Panc1 (cell line): ENCODE measurements at regions not wholly inside any gene's neighbourhood (a gene's known extent, or its start where the extent isn't known, plus 50 kb on each side); places are given as distances from the start of the nearest gene placed in this dataset.

Experiments
- ATAC-seq: fragments of 200-7000 bp; cut with Tn5 transposase; 2 replicates; pipeline ENCODE4 v1.9.1; 2020; ENCODE audit warnings: mild to moderate bottlenecking, moderate library complexity
- BruUV-seq: library from RNA; stranded (reverse); fragments of 400-500 nt; replicated peaks from 2 replicates; lab custom pipeline; 2021; lab: Mats Ljungman, UMichigan
- CTCF ChIA-PET: fragments of 300-600 bp; sonication (Branson Sonifier 250); formaldehyde crosslinking; loops from one replicate; lab custom pipeline; 2022; ENCODE audit warnings: antibody characterized with exemption; lab: Charles Lee
- POLR2A ChIA-PET: fragments of 300-600 bp; sonication (Branson Sonifier 250); formaldehyde crosslinking; loops from one replicate; lab custom pipeline; 2022; ENCODE audit warnings: antibody characterized with exemption; lab: Charles Lee
- DNase-seq: peaks from one replicate; pipeline ENCODE4 v3.0.0-alpha.2; 2010; ENCODE audit warnings: low read depth, low spot score
- H3K27ac ChIP-seq: 2 replicates; pipeline ENCODE4 v1.5.1; 2011; ENCODE audit warnings: mild to moderate bottlenecking, low read length, inconsistent platforms
- H3K27me3 ChIP-seq: fragments of 200-500 bp; sonication (Bioruptor generic); 2 replicates; pipeline ENCODE4 v1.6.0; 2014; ENCODE audit warnings: low read length, inconsistent platforms; ENCODE audit not compliant: control insufficient read depth, insufficient read depth
- H3K36me3 ChIP-seq: fragments of 200-500 bp; sonication (Bioruptor generic); 2 replicates; pipeline ENCODE4 v1.5.1; 2014; ENCODE audit warnings: inconsistent platforms, mild to moderate bottlenecking, low read length, moderate library complexity; ENCODE audit not compliant: control insufficient read depth, insufficient read depth
- H3K4me1 ChIP-seq: 2 replicates; pipeline ENCODE4 v1.5.1; 2011; ENCODE audit warnings: inconsistent platforms, mild to moderate bottlenecking, low read length, moderate library complexity; ENCODE audit not compliant: control insufficient read depth, insufficient read depth
- H3K4me3 ChIP-seq, 2 experiments: 2 replicates each; pipeline ENCODE4 v1.5.1; 2011 to 2012; ENCODE audit warnings: low read depth in 2 of 2, low read length in 2 of 2, mild to moderate bottlenecking in 2 of 2, inconsistent platforms in 1 of 2, moderate library complexity in 1 of 2
- H3K9me3 ChIP-seq: fragments of 200-500 bp; sonication (Bioruptor generic); 2 replicates; pipeline ENCODE4 v1.5.1; 2014; ENCODE audit warnings: low read depth, mild to moderate bottlenecking, inconsistent platforms, low read length, moderate library complexity; ENCODE audit not compliant: control insufficient read depth, insufficient read depth
- CTCF ChIP-seq: fragments of 450-650 bp; IDR thresholded peaks from 2 replicates; pipeline ENCODE4 v1.5.1; 2017; ENCODE audit warnings: mild to moderate bottlenecking
- POLR2AphosphoS5 ChIP-seq: IDR thresholded peaks from 2 replicates; pipeline ENCODE4 v1.6.1; 2012; ENCODE audit warnings: mild to moderate bottlenecking, low read depth, low read length, moderate library complexity
- REST ChIP-seq, 2 experiments: IDR thresholded peaks; 2 replicates each; pipeline ENCODE4 v1.6.1; 2011 to 2012; ENCODE audit warnings: low read depth in 2 of 2, control low read depth in 1 of 2, low read length in 1 of 2, mild to moderate bottlenecking in 1 of 2, moderate library complexity in 1 of 2; ENCODE audit not compliant: insufficient read depth in 1 of 2
- SIN3A ChIP-seq: IDR thresholded peaks from 2 replicates; pipeline ENCODE4 v1.6.1; 2012; ENCODE audit warnings: low read depth, mild to moderate bottlenecking, low read length, moderate library complexity, borderline replicate concordance; ENCODE audit not compliant: insufficient read depth
- TCF7L2 ChIP-seq: IDR thresholded peaks from 2 replicates; pipeline ENCODE4 v1.6.1; 2011; ENCODE audit warnings: mild to moderate bottlenecking, low read depth, low read length, inconsistent platforms
- in situ Hi-C: cut with HindIII; loops from 2 replicates; pipeline ENCODE4 v1.10.0; 2016; ENCODE audit warnings: low sequenced_read_pairs, low pct_unique_long_range_greater_than_20kb
- intact Hi-C: fragments of 100-400 bp; cut with micrococcal nuclease; formaldehyde crosslinking; loops from one replicate; pipeline ENCODE4 v1.10.0; 2022; ENCODE audit not compliant: unreplicated experiment

DNA sequence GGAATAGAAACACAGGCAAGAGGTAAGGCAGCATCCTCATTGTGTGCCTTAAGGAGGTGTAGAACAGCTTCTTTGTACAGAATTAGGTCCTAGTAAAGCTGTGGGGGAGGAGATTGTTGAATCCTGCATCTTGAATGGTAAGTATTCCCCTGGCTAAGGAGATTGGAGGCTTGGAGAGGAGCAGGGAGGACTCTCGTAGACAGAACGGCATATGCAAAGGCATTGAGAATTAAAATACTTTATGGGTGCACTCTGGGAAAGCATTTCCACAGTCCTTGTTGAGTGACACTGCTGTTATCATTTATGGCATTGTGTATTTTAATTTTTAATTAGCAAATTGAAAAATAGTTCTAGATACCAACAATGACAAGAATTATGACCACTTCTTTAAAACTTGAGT is 66.5 kb upstream of the GPR149 start:
- H3K36me3 ChIP-seq, result no peaks in the 10 kb centered on the region
- no TSS peak for BruUV-seq
- no peak for TF ChIP-seq SIN3A
- TF ChIP-seq TCF7L2, result no peak
- ChIA-PET CTCF (no interaction called here), POLR2A (no interaction called here)
- no peak for ATAC-seq
- no peaks in the 10 kb centered on the region for H3K9me3 ChIP-seq
- H3K27ac ChIP-seq, result no peak overlapping the region
- H3K4me3 ChIP-seq, result no peak overlapping the region
- intact Hi-C loops, result no loop called here
- no peaks in the 10 kb centered on the region for H3K27me3 ChIP-seq
- DNase-seq, result no peak
- in situ Hi-C loops, result no loop called here
- H3K4me1 ChIP-seq, result no peaks in the 10 kb centered on the region

DNA sequence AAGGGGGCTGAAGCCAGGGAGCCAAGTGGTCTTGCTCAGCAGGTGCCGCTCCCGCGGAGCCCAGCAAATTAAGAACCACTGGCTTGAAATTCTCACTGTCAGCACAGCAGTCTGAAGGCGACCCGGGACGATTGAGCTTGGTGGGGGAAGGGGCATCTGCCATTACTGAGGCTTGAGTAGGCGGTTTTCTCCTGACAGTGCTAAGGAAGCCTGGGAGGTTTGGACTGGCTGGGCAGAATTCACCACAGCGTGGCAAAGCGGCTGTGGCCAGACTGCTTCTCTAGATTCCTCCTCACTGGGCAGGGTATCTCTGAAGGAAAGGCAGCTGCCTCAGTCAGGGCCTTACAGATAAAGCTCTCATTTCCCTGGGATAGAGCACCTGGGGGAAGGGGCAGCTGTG is 57.0 kb upstream of the GPR149 start:
- ATAC-seq, result no peak
- H3K4me1 ChIP-seq, result no peaks in the 10 kb centered on the region
- in situ Hi-C loops, result no loop called here
- H3K9me3 ChIP-seq, result no peaks in the 10 kb centered on the region
- ChIA-PET POLR2A (no interaction called here), CTCF (no interaction called here)
- no peaks in the 10 kb centered on the region for H3K27me3 ChIP-seq
- H3K27ac ChIP-seq, result no peak overlapping the region
- DNase-seq, result no peak
- H3K36me3 ChIP-seq, result no peaks in the 10 kb centered on the region
- H3K4me3 ChIP-seq, result no peak overlapping the region
- BruUV-seq, result no TSS peak
- intact Hi-C loops, result no loop called here
- TF ChIP-seq REST (IDR thresholded peaks at IDR 0.05; ENCODE audit: insufficient read depth in 1 of 2, low read depth in 2 of 2, low read length in 1 of 2) (no peak), TCF7L2 (no peak), CTCF (no peak), POLR2AphosphoS5 (no peak), SIN3A (no peak)

DNA sequence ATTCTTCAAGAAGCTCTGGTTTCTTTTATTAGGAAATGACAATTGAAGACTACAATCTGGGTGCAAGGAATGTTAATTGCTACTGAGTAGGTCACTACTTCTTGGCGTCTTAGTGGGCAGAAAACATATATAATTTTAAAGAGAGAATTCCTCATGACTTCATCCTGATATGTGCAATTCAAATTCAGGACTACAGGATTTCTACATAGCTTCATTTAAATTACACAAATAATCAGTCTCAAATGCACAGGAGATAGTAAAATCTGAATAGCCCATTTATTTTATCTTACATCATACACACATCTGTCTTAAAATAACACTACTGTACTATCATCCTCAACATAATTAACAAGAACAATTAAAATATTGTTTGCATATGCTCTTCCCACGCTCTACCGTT is 52.5 kb upstream of the GPR149 start:
- POLR2A ChIA-PET, result no interaction called here
- no peaks in the 10 kb centered on the region for H3K4me1 ChIP-seq
- no peak for ATAC-seq
- H3K4me3 ChIP-seq, result no peak overlapping the region
- no peak for DNase-seq
- TF ChIP-seq POLR2AphosphoS5 (no peak), TCF7L2 (no peak), REST (IDR thresholded peaks at IDR 0.05; ENCODE audit: insufficient read depth in 1 of 2, low read depth in 2 of 2, low read length in 1 of 2) (no peak), CTCF (no peak), SIN3A (no peak)
- no peaks in the 10 kb centered on the region for H3K36me3 ChIP-seq
- no peak overlapping the region for H3K27ac ChIP-seq
- in situ Hi-C loops, result no loop called here
- H3K9me3 ChIP-seq, result no peaks in the 10 kb centered on the region
- intact Hi-C loops, result no loop called here
- no TSS peak for BruUV-seq
- CTCF ChIA-PET, result no interaction called here
- no peaks in the 10 kb centered on the region for H3K27me3 ChIP-seq
